Fibroblast of lung (primary cell): ENCODE measurements at regions not wholly inside any gene's neighbourhood (a gene's known extent, or its start where the extent isn't known, plus 50 kb on each side); places are given as distances from the start of the nearest gene placed in this dataset.

Source experiments
- DNase-seq, 2 donors: peaks; one replicate each; pipeline versions ENCODE4 v3.0.0 to v3.0.0-alpha.2; 2010; ENCODE audit warnings: low read depth in 2 of 2
- H2AFZ ChIP-seq: 2 replicates; pipeline ENCODE4 v1.5.1; 2012; ENCODE audit warnings: low read length, control low read depth, inconsistent platforms
- H3K27ac ChIP-seq: 2 replicates; pipeline ENCODE4 v1.5.1; 2011; ENCODE audit warnings: low read length, control low read depth; ENCODE audit not compliant: insufficient read depth
- H3K27me3 ChIP-seq: 2 replicates; pipeline ENCODE4 v1.5.1; 2011; ENCODE audit warnings: mild to moderate bottlenecking, low read length; ENCODE audit not compliant: control insufficient read depth, insufficient read depth
- H3K36me3 ChIP-seq: 2 replicates; pipeline ENCODE4 v1.5.1; 2011; ENCODE audit warnings: low read length; ENCODE audit not compliant: control insufficient read depth, insufficient read depth
- H3K4me1 ChIP-seq: 2 replicates; pipeline ENCODE4 v1.5.1; 2011; ENCODE audit warnings: low read length; ENCODE audit not compliant: control insufficient read depth, insufficient read depth; ENCODE audit errors: extremely low read depth
- H3K4me2 ChIP-seq: 2 replicates; pipeline ENCODE4 v1.5.1; 2011; ENCODE audit warnings: low read length, control low read depth; ENCODE audit not compliant: insufficient read depth; ENCODE audit errors: extremely low read depth
- H3K4me3 ChIP-seq, 4 experiments: fragments of 200-600 bp in 1 of 4; sonication (generic) in 1 of 4; replicated peaks in 1 of 4; 2 replicates each; pipeline ENCODE4 v1.5.1; 2011 to 2016; ENCODE audit warnings: low read length in 4 of 4, low read depth in 3 of 4, mild to moderate bottlenecking in 3 of 4, control low read depth in 2 of 4, inconsistent platforms in 1 of 4, mixed read lengths in 1 of 4; ENCODE audit not compliant: insufficient read depth in 1 of 4; ENCODE audit errors: control extremely low read depth in 1 of 4
- H3K79me2 ChIP-seq: 2 replicates; pipeline ENCODE4 v1.5.1; 2012; ENCODE audit warnings: mild to moderate bottlenecking, low read length, inconsistent platforms; ENCODE audit not compliant: control insufficient read depth, insufficient read depth
- H3K9ac ChIP-seq: 2 replicates; pipeline ENCODE4 v1.5.1; 2011; ENCODE audit warnings: mild to moderate bottlenecking, low read length, control low read depth; ENCODE audit not compliant: insufficient read depth
- H3K9me3 ChIP-seq: 2 replicates; pipeline ENCODE4 v1.5.1; 2012; ENCODE audit warnings: low read depth, low read length; ENCODE audit not compliant: control insufficient read depth, insufficient read depth
- H4K20me1 ChIP-seq: 2 replicates; pipeline ENCODE4 v1.5.1; 2011; ENCODE audit warnings: low read length; ENCODE audit not compliant: control insufficient read depth, insufficient read depth; ENCODE audit errors: extremely low read depth
- CTCF ChIP-seq, 2 donors: IDR thresholded peaks in 1 of 2; conservative IDR thresholded peaks in 1 of 2; 1 replicate in 1 of 2; 2 replicates in 1 of 2; pipeline ENCODE4 v1.5.1; 2011 to 2012; ENCODE audit warnings: low read length in 2 of 2, control low read depth in 1 of 2, inconsistent platforms in 1 of 2, low read depth in 1 of 2, mild to moderate bottlenecking in 1 of 2
- EZH2 ChIP-seq: IDR thresholded peaks from 2 replicates; pipeline ENCODE4 v1.5.1; 2012; ENCODE audit warnings: low read length, control low read depth, mild to moderate bottlenecking; ENCODE audit errors: missing control alignments

GRCh38 chr4:106818764-106819163, 217.3 kb downstream of the DKK2 start:
- Histone ChIP-seq H3K27me3 (no peaks in the 10 kb centered on the region), H3K4me1 (no peaks in the 10 kb centered on the region), H3K36me3 (no peaks in the 10 kb centered on the region), H3K9me3 (no peaks in the 10 kb centered on the region), H4K20me1 (no peaks in the 10 kb centered on the region), H3K4me2 (no peak overlapping the region), H3K79me2 (no peaks in the 10 kb centered on the region), H3K4me3 (no peak overlapping the region), H2AFZ (no peak overlapping the region), H3K27ac (no peak overlapping the region), H3K9ac (no peak overlapping the region)
- TF ChIP-seq EZH2, result no peak
- TF ChIP-seq CTCF (conservative IDR thresholded peaks at IDR 0.05 in 1 of 2, IDR thresholded peaks at IDR 0.05 in 1 of 2; ENCODE audit: low read depth in 1 of 2, low read length in 2 of 2), result peak in 1 of 2 donors; percentile 13
- peak in 1 of 2 donors; percentile 2 for DNase-seq

- DNase-seq, result peak in 1 of 2 donors; percentile 79
- no peak overlapping the region for H3K27ac ChIP-seq
Measured at GRCh38 chr4:106816496-106816895, 219.6 kb downstream of the DKK2 start.

GRCh38 chr4:106810122-106810521, 226.0 kb downstream of the DKK2 start:
- H3K9ac ChIP-seq, result no peak overlapping the region
- H3K36me3 ChIP-seq, result no peaks in the 10 kb centered on the region
- H3K4me3 ChIP-seq, result no peak overlapping the region
- no peaks in the 10 kb centered on the region for H3K27me3 ChIP-seq
- no peaks in the 10 kb centered on the region for H3K79me2 ChIP-seq
- no peak overlapping the region for H2AFZ ChIP-seq
- no peaks in the 10 kb centered on the region for H3K4me1 ChIP-seq
- H4K20me1 ChIP-seq, result no peaks in the 10 kb centered on the region
- DNase-seq, result no peak
- H3K9me3 ChIP-seq, result no peaks in the 10 kb centered on the region
- TF ChIP-seq CTCF (conservative IDR thresholded peaks at IDR 0.05 in 1 of 2, IDR thresholded peaks at IDR 0.05 in 1 of 2; ENCODE audit: low read depth in 1 of 2, low read length in 2 of 2) (no peak), EZH2 (no peak)
- no peak overlapping the region for H3K27ac ChIP-seq
- H3K4me2 ChIP-seq, result no peak overlapping the region

More at GRCh38 chr4:106816496-106816895, 219.6 kb downstream of the DKK2 start:
- Histone ChIP-seq H3K4me3 (no peak overlapping the region), H2AFZ (no peak overlapping the region), H4K20me1 (no peaks in the 10 kb centered on the region), H3K4me1 (no peaks in the 10 kb centered on the region), H3K36me3 (no peaks in the 10 kb centered on the region), H3K9me3 (no peaks in the 10 kb centered on the region), H3K9ac (no peak overlapping the region), H3K4me2 (no peak overlapping the region), H3K27me3 (no peaks in the 10 kb centered on the region), H3K79me2 (no peaks in the 10 kb centered on the region)
- TF ChIP-seq EZH2 (no peak), CTCF (conservative IDR thresholded peaks at IDR 0.05 in 1 of 2, IDR thresholded peaks at IDR 0.05 in 1 of 2; ENCODE audit: low read depth in 1 of 2, low read length in 2 of 2) (no peak)
